GM12865 (cell line): ENCODE measurements at regions not wholly inside any gene's neighbourhood (a gene's known extent, or its start where the extent isn't known, plus 50 kb on each side); places are given as distances from the start of the nearest gene placed in this dataset.
A peak's percentile ranks its signal among the peaks of the same experiment; 100 is the strongest.

Source experiments
- DNase-seq: peaks from one replicate; pipeline ENCODE4 v3.0.0; 2010; ENCODE audit warnings: low read depth
- H3K4me3 ChIP-seq: 2 replicates; pipeline ENCODE4 v1.5.1; 2011; ENCODE audit warnings: mild to moderate bottlenecking, low read depth, low read length, control low read depth
- TF ChIP-seq, protein P1 (sequence below): IDR thresholded peaks from 2 replicates; pipeline ENCODE4 v1.5.1; 2011; ENCODE audit warnings: low read length, control low read depth, low read depth, inconsistent platforms; ENCODE audit not compliant: insufficient read depth; ENCODE audit errors: missing control alignments

DNA sequence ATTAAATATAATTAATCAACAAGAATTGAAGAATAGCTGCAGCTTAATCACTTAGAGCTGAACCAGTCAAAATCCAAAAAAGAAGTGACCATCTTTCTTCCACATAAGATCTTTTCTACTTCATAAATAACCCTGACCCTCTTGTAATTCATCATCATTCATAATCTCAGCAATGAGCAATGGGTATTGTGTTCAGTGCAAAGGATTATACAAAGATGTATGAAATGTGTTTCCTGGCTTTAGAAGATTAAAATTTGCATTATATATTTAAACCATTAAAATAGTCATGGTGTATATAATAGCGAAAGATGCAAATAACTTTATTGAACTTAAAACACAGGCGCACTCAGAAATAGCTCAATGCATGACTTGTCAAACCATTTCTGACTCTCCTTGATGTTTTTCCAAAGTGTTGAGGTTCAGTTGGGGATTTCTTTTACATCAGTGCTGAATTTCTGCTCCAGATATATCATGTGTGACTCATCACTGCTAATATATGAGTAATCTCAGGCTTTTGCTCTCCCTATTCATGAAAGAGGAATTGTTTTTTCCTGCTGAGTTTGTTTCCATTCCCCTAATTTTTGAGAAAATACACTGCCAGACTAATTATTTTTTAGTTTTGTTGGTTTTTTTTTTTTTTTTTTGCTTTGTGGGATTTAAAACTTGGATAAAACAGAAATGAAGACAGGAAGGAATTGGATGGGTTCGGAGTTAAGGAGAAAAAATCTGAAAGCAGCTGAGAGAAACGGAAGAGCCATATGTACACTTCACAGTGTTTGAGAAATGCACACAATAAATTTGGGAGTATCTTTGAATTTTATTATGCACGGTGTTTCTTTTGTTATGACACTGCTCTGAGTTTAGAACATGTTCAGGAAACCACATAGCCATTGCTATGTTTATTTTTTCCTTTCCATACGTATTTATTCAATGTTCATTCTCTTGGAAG is 290.1 kb upstream of the PCDH7 start:
- H3K4me3 ChIP-seq = no peak overlapping the region
- DNase-seq = no peak
- TF ChIP-seq, protein P1, sequence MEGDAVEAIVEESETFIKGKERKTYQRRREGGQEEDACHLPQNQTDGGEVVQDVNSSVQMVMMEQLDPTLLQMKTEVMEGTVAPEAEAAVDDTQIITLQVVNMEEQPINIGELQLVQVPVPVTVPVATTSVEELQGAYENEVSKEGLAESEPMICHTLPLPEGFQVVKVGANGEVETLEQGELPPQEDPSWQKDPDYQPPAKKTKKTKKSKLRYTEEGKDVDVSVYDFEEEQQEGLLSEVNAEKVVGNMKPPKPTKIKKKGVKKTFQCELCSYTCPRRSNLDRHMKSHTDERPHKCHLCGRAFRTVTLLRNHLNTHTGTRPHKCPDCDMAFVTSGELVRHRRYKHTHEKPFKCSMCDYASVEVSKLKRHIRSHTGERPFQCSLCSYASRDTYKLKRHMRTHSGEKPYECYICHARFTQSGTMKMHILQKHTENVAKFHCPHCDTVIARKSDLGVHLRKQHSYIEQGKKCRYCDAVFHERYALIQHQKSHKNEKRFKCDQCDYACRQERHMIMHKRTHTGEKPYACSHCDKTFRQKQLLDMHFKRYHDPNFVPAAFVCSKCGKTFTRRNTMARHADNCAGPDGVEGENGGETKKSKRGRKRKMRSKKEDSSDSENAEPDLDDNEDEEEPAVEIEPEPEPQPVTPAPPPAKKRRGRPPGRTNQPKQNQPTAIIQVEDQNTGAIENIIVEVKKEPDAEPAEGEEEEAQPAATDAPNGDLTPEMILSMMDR = no peak

DNA sequence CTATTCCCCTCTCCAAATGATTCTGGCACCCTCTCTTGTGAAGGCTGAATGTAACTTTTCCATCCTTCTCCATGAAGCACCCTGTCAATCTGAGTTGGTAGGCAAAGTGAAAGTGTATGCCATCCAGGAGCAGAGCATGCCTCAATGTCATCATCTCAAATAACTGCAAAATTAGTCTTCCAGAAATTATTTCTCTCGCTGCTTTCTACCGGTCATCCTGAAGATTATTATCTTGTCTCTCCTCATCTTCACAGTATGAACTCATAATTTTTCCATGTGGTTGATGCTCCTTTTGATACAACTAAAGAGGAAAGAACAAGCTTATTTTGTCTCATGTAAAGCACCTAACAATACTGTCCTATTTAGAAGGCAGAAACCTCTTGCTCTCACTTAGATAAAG is 285.5 kb upstream of the PCDH7 start:
- DNase-seq = no peak

DNA sequence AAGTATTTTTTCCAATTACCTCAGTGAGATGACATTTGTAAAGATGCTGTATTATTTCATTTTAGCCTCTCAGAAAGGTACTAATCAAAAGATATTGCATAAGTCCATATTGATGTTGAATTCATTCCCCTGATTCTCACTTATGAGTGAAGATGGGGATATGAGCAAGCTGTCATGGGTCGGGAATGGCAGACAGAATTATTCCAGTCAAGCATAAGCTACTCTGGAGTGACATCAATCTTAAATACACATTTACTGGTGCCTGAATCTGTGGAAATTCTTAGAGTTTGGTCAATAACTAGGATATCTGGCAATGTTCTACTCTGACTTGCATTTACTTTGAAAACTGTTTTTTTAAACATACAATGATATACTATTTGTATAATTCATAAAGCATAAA is 283.8 kb upstream of the PCDH7 start:
- TF ChIP-seq, protein P1 = no peak
- H3K4me3 ChIP-seq = no peak overlapping the region

More for the DNA sequence above, 285.5 kb upstream of the PCDH7 start:
- TF ChIP-seq, protein P1 = no peak
- peak overlapping the region; percentile 33 for H3K4me3 ChIP-seq

DNA sequence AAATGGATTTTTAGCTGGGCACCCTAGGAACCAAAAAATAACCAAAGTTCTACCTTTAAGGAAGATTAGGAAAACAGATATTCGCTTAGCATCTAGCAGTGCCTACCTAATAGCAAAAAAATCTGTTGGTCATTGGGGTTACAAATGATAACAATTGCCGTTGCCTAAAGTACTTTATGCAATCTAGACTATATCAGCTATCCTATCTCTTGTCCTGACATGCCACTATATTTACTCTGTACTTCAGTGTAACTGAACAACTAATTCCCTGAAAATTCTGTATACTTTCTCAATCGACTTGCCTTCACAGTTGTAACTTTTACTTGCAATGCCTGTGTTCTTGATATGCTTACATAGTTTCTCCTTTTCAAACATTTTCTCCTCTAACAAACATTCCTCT is 282.9 kb upstream of the PCDH7 start:
- H3K4me3 ChIP-seq = no peak overlapping the region
- DNase-seq = no peak
- TF ChIP-seq, protein P1 = no peak

More for the DNA sequence above, 283.8 kb upstream of the PCDH7 start:
- DNase-seq = no peak

- H3K4me3 ChIP-seq = no peak overlapping the region
- TF ChIP-seq, protein P1 = no peak
- DNase-seq = no peak
Measured at GRCh38 chr4:30443289-30443688, 276.9 kb upstream of the PCDH7 start.

DNA sequence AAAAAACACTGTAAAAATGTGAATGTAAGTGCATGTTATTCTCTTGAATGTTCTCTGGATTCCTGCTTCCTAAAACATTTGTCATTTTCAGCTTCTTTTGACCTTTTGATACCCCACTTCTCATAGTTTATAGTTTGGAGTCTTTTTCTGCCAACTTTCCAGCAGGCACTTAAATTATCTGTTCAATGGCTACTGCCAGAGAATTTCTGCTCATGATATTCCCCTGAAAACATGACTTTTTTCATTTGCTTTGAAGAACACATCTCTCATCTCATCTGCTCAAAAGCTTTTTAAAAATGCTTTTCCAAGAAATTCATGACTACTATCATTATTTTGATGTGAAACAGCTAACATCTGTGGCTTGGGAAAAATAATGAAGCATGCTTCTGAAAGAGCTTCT is 269.7 kb upstream of the PCDH7 start:
- no peak for DNase-seq
- no peak overlapping the region for H3K4me3 ChIP-seq
- TF ChIP-seq, protein P1 = no peak
